GM21526 (cell line): ENCODE measurements at regions not wholly inside any gene's neighbourhood (a gene's known extent, or its start where the extent isn't known, plus 50 kb on each side); places are given as distances from the start of the nearest gene placed in this dataset.

Source experiments
- ATAC-seq: cut with Tn5 transposase; IDR thresholded peaks from one replicate; pipeline ENCODE4 v1.9.1; 2021; ENCODE audit warnings: moderate library complexity; ENCODE audit not compliant: unreplicated experiment, low FRiP score

GRCh38 chr2:150572194-150572766 is 84.8 kb upstream of the RND3 start:
- no peak for ATAC-seq

GRCh38 chr2:150571121-150571520 is 83.7 kb upstream of the RND3 start:
- no peak for ATAC-seq

GRCh38 chr2:150570712-150571111 is 83.2 kb upstream of the RND3 start:
- no peak for ATAC-seq

- ATAC-seq = no peak
These were observed 82.3 kb upstream of the RND3 start for GRCh38 chr2:150569761-150570160.

GRCh38 chr2:150567771-150568301 is 80.4 kb upstream of the RND3 start:
- ATAC-seq = no peak

- ATAC-seq = no peak
These were observed 78.8 kb upstream of the RND3 start for GRCh38 chr2:150566289-150566688.

GRCh38 chr2:150561076-150561475 is 73.6 kb upstream of the RND3 start:
- ATAC-seq = no peak

- ATAC-seq = no peak
These were observed 69.6 kb upstream of the RND3 start for GRCh38 chr2:150557020-150557600.

- ATAC-seq = no peak
These were observed 68.3 kb upstream of the RND3 start for GRCh38 chr2:150555611-150556356.

- ATAC-seq = no peak
These were observed 66.6 kb upstream of the RND3 start for GRCh38 chr2:150554046-150554445.

- no peak for ATAC-seq
These were observed 64.8 kb upstream of the RND3 start for GRCh38 chr2:150552041-150552820.

- no peak for ATAC-seq
These were observed 61.9 kb upstream of the RND3 start for GRCh38 chr2:150549381-150549780.

- ATAC-seq = no peak
These were observed 61.1 kb upstream of the RND3 start for GRCh38 chr2:150548527-150548926.

- no peak for ATAC-seq
These were observed 58.4 kb upstream of the RND3 start for GRCh38 chr2:150545916-150546315.

GRCh38 chr2:150544731-150545130 is 57.3 kb upstream of the RND3 start:
- ATAC-seq = no peak

GRCh38 chr2:150542692-150543091 is 55.2 kb upstream of the RND3 start:
- no peak for ATAC-seq

GRCh38 chr2:150542172-150542571 is 54.7 kb upstream of the RND3 start:
- no peak for ATAC-seq

- no peak for ATAC-seq
These were observed 51.3 kb upstream of the RND3 start for GRCh38 chr2:150538651-150539201.
